Natural killer cell (primary cell): ENCODE measurements at regions not wholly inside any gene's neighbourhood (a gene's known extent, or its start where the extent isn't known, plus 50 kb on each side); places are given as distances from the start of the nearest gene placed in this dataset.

Source experiments
- ATAC-seq, 3 donors: fragments of 150-1000 bp in 2 of 3; fragments of 200-7000 bp in 1 of 3; cut with Tn5 transposase; 1 replicate in 1 of 3; 2 replicates in 2 of 3; pipeline ENCODE4 v1.10.0; 2021; ENCODE audit warnings: mild to moderate bottlenecking in 2 of 3, moderate library complexity in 2 of 3
- DNase-seq, 2 donors: peaks; one replicate each; pipeline versions ENCODE4 v3.0.0 to v3.0.0-alpha.2; 2013 to 2021; ENCODE audit warnings: mixed read lengths in 1 of 2
- H3K27ac ChIP-seq: one replicate; pipeline ENCODE4 v1.5.1; 2013; ENCODE audit warnings: mild to moderate bottlenecking, low read length
- H3K27me3 ChIP-seq: one replicate; pipeline ENCODE4 v1.6.1; 2013; ENCODE audit warnings: low read length; ENCODE audit not compliant: control insufficient read depth, insufficient read depth
- H3K36me3 ChIP-seq: one replicate; pipeline ENCODE4 v1.6.1; 2013; ENCODE audit warnings: low read length; ENCODE audit not compliant: control insufficient read depth, insufficient read depth
- H3K4me1 ChIP-seq: one replicate; pipeline ENCODE4 v1.6.1; 2013; ENCODE audit warnings: low read length; ENCODE audit not compliant: control insufficient read depth, insufficient read depth
- H3K4me3 ChIP-seq: one replicate; pipeline ENCODE4 v1.5.1; 2013; ENCODE audit warnings: low read length
- H3K9me3 ChIP-seq: one replicate; pipeline ENCODE4 v1.6.1; 2013; ENCODE audit warnings: low read length; ENCODE audit not compliant: control insufficient read depth, insufficient read depth
- H3K27ac Mint-ChIP-seq, 2 donors: one replicate each; pipeline ENCODE4 v1.8.0; 2022; ENCODE audit warnings: mild to moderate bottlenecking in 2 of 2, mixed read lengths in 2 of 2, moderate library complexity in 1 of 2
- H3K27me3 Mint-ChIP-seq, 2 donors: one replicate each; pipeline ENCODE4 v1.8.0; 2022; ENCODE audit warnings: low read depth in 2 of 2, mixed read lengths in 2 of 2
- H3K36me3 Mint-ChIP-seq: one replicate; pipeline ENCODE4 v1.8.0; 2022; ENCODE audit warnings: mixed read lengths
- H3K4me1 Mint-ChIP-seq, 2 donors: one replicate each; pipeline ENCODE4 v1.8.0; 2022; ENCODE audit warnings: mixed read lengths in 2 of 2
- H3K4me3 Mint-ChIP-seq: one replicate; pipeline ENCODE4 v1.8.0; 2022; ENCODE audit warnings: mild to moderate bottlenecking, moderate library complexity, mixed read lengths
- H3K9me3 Mint-ChIP-seq, 2 donors: one replicate each; pipeline ENCODE4 v1.8.0; 2022; ENCODE audit warnings: mixed read lengths in 2 of 2
- WGBS: methylation state at CpG from one replicate; pipeline ENCODE4 v1.1.7; 2013; ENCODE audit warnings: missing lambda C conversion rate; ENCODE audit not compliant: insufficient coverage; 5-methylcytosine and 5-hydroxymethylcytosine counted together
- intact Hi-C: fragments of 100-400 bp; cut with micrococcal nuclease; formaldehyde crosslinking; loops from one replicate; pipeline ENCODE4 v1.14.2; 2022
- TF ChIP-seq, protein P1 (sequence below): fragments of 200-600 bp; IDR thresholded peaks from one replicate; pipeline ENCODE4 v1.8.0; 2022; ENCODE audit warnings: antibody characterized with exemption

DNA sequence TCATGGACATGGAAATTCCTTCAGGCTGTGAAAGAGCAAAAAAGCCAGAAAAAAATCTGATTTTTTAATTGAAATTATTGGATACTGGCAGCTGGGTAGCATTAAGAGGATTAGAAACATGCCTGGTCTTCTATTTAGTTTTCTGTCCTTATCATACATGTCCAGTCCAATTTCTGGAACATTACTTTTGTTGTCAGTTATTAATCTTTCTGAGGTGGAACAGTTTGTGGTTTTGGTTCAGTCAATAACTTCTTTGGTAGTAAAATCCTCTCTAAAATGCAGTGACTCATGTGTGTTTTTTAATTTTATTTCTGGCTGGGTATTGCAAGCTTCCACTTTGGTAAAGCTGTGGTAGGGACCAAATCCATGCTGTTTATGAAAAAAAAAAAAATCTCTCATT lies 687.0 kb upstream of the ADGRL2 start:
- Histone ChIP-seq H3K4me3 (no peak overlapping the region), H3K27ac (no peak overlapping the region), H3K36me3 (no peaks in the 10 kb centered on the region), H3K9me3 (peaks cover 10% of the 10 kb centered on the region), H3K4me1 (no peaks in the 10 kb centered on the region), H3K27me3 (no peaks in the 10 kb centered on the region)
- TF ChIP-seq, protein P1, sequence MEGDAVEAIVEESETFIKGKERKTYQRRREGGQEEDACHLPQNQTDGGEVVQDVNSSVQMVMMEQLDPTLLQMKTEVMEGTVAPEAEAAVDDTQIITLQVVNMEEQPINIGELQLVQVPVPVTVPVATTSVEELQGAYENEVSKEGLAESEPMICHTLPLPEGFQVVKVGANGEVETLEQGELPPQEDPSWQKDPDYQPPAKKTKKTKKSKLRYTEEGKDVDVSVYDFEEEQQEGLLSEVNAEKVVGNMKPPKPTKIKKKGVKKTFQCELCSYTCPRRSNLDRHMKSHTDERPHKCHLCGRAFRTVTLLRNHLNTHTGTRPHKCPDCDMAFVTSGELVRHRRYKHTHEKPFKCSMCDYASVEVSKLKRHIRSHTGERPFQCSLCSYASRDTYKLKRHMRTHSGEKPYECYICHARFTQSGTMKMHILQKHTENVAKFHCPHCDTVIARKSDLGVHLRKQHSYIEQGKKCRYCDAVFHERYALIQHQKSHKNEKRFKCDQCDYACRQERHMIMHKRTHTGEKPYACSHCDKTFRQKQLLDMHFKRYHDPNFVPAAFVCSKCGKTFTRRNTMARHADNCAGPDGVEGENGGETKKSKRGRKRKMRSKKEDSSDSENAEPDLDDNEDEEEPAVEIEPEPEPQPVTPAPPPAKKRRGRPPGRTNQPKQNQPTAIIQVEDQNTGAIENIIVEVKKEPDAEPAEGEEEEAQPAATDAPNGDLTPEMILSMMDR: no peak
- no peak for ATAC-seq
- Mint-ChIP-seq H3K4me1 (no peaks in the 10 kb centered on the region), H3K27me3 (no peaks in the 10 kb centered on the region), H3K4me3 (no peak overlapping the region), H3K27ac (no peak overlapping the region), H3K9me3 (peaks cover 10 to 23% of the 10 kb centered on the region in 2 donors), H3K36me3 (peaks cover 7% of the 10 kb centered on the region)
- DNase-seq: no peak
- intact Hi-C loops: no loop called here

DNA sequence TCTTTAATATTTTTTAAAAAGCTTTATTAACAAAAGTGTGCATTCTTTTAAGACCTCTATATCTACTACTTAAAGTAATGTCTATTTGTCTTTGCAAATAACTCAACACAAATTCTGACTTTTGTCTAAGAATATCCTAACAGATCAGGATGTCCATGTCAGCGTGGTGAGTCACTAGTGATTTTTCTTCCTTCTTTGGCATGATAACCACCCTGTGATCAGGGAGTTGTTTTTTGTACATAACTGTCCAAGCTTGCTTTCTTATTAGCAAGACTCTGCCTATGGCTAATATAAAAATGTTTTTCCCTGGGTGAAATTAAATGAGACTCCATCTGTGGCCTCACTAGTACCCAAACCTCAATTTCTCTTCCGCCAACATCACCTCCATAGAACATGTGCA lies 688.9 kb upstream of the ADGRL2 start:
- intact Hi-C loops: no loop called here
- H3K27me3 Mint-ChIP-seq: no peaks in the 10 kb centered on the region
- WGBS: 92% methylated on average over 1 of the region's 2 CpGs

DNA sequence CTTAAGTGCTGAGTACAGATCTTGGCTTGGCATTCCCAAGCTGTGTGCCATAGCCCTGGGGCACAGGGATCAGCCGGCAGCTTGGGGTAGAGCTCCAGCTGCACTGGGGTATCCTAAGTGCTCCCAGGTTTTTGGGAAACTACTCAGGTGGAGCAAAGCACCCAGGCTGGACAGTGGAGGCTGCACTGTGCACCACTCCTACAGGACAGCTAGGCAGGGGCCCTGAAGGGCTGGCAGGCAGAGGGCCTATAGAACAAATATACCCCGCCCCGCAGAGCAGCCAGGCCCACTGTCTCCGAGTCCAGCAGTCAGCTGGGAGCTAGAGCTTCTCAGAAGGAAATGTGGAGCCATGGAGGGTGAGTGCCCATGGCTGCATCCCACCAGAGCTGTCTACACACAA lies 691.7 kb upstream of the ADGRL2 start:
- TF ChIP-seq, protein P1: no peak
- H3K36me3 ChIP-seq: no peaks in the 10 kb centered on the region
- Mint-ChIP-seq H3K27me3 (no peaks in the 10 kb centered on the region), H3K9me3 (peaks cover 15 to 19% of the 10 kb centered on the region in 2 donors), H3K36me3 (peaks cover 7% of the 10 kb centered on the region), H3K27ac (no peak overlapping the region), H3K4me1 (no peaks in the 10 kb centered on the region), H3K4me3 (no peak overlapping the region)
- 95% methylated on average over 4 of the region's 4 CpGs for WGBS
- ATAC-seq (no peak), DNase-seq (no peak)
- peaks cover 14% of the 10 kb centered on the region for H3K9me3 ChIP-seq
- H3K27ac ChIP-seq: no peak overlapping the region
- no peak overlapping the region for H3K4me3 ChIP-seq
- no peaks in the 10 kb centered on the region for H3K27me3 ChIP-seq
- intact Hi-C loops: no loop called here
- no peaks in the 10 kb centered on the region for H3K4me1 ChIP-seq

More for the DNA sequence above, 688.9 kb upstream of the ADGRL2 start:
- Histone ChIP-seq H3K9me3 (peaks cover 11% of the 10 kb centered on the region), H3K36me3 (no peaks in the 10 kb centered on the region), H3K4me3 (no peak overlapping the region), H3K27me3 (no peaks in the 10 kb centered on the region), H3K27ac (no peak overlapping the region), H3K4me1 (no peaks in the 10 kb centered on the region)
- H3K9me3 Mint-ChIP-seq: peaks cover 8 to 20% of the 10 kb centered on the region in 2 donors
- no peak for ATAC-seq
- TF ChIP-seq, protein P1: no peak
- H3K4me1 Mint-ChIP-seq: no peaks in the 10 kb centered on the region
- DNase-seq: no peak
- H3K27ac Mint-ChIP-seq: no peak overlapping the region
- H3K4me3 Mint-ChIP-seq: no peak overlapping the region
- H3K36me3 Mint-ChIP-seq: peaks cover 7% of the 10 kb centered on the region

DNA sequence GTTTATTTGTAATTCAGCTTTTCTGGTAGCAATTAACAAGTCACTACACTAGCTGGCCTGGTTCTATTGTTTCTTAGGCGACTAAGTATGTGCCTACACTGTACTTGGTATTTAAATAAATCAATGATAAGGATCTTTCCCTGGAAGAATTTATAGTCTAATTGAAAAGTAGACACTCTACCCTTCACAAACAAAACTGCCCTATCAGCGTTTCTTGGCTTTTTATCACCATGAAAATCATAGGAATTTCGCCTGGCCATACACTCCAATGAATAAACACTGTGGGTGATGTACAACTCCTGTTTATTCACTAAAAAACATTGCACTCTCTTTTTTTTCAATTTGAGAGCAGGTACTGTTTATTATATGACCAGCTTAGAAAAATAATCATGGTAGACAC lies 702.9 kb upstream of the ADGRL2 start:
- WGBS: 87% methylated on average over 2 of the region's 3 CpGs
- no peak overlapping the region for H3K4me3 ChIP-seq
- no peaks in the 10 kb centered on the region for H3K4me1 ChIP-seq
- H3K9me3 ChIP-seq: no peaks in the 10 kb centered on the region
- H3K27me3 ChIP-seq: no peaks in the 10 kb centered on the region
- Mint-ChIP-seq H3K4me3 (no peak overlapping the region), H3K27me3 (no peaks in the 10 kb centered on the region), H3K36me3 (no peaks in the 10 kb centered on the region), H3K9me3 (peaks cover 13 to 25% of the 10 kb centered on the region in 2 donors), H3K27ac (no peak overlapping the region), H3K4me1 (no peaks in the 10 kb centered on the region)
- DNase-seq (no peak), ATAC-seq (no peak)
- TF ChIP-seq, protein P1: no peak
- H3K36me3 ChIP-seq: no peaks in the 10 kb centered on the region
- no peak overlapping the region for H3K27ac ChIP-seq
- intact Hi-C loops: no loop called here
